ENCODE measurements at regions not wholly inside any gene's neighbourhood (a gene's known extent, or its start where the extent isn't known, plus 50 kb on each side); places are given as distances from the start of the nearest gene placed in this dataset.

- no peak for DNase-seq
Observed at GRCh38 chr22:27523711-27524110, 277.8 kb downstream of the MN1 start.

GRCh38 chr22:27525711-27526110 lies 275.8 kb downstream of the MN1 start:
- no peak for DNase-seq

GRCh38 chr22:27526901-27527300 lies 274.7 kb downstream of the MN1 start:
- DNase-seq, result no peak

GRCh38 chr22:27531782-27532530 lies 269.6 kb downstream of the MN1 start:
- DNase-seq, result no peak

- DNase-seq, result no peak
Observed at GRCh38 chr22:27533105-27533745, 268.3 kb downstream of the MN1 start.

- DNase-seq, result no peak
Observed at GRCh38 chr22:27534720-27535125, 266.8 kb downstream of the MN1 start.

GRCh38 chr22:27535452-27535851 lies 266.1 kb downstream of the MN1 start:
- no peak for DNase-seq

GRCh38 chr22:27537501-27537900 lies 264.1 kb downstream of the MN1 start:
- DNase-seq, result no peak

- DNase-seq, result no peak
Observed at GRCh38 chr22:27538666-27539065, 262.9 kb downstream of the MN1 start.

- DNase-seq, result no peak
Observed at GRCh38 chr22:27540247-27540646, 261.3 kb downstream of the MN1 start.

- DNase-seq, result no peak
Observed at GRCh38 chr22:27540656-27541396, 260.7 kb downstream of the MN1 start.

GRCh38 chr22:27541836-27542235 lies 259.7 kb downstream of the MN1 start:
- DNase-seq, result no peak

GRCh38 chr22:27542602-27543001 lies 259.0 kb downstream of the MN1 start:
- no peak for DNase-seq

GRCh38 chr22:27543460-27543859 lies 258.1 kb downstream of the MN1 start:
- no peak for DNase-seq

- no peak for DNase-seq
Observed at GRCh38 chr22:27545085-27545484, 256.5 kb downstream of the MN1 start.

- no peak for DNase-seq
Observed at GRCh38 chr22:27546157-27546935, 255.2 kb downstream of the MN1 start.

- DNase-seq, result no peak
Observed at GRCh38 chr22:27551402-27551801, 250.2 kb downstream of the MN1 start.

- DNase-seq, result no peak
Observed at GRCh38 chr22:27552176-27552575, 249.4 kb downstream of the MN1 start.

- DNase-seq, result no peak
Observed at GRCh38 chr22:27552863-27553262, 248.7 kb downstream of the MN1 start.

- DNase-seq, result no peak
Observed at GRCh38 chr22:27554106-27554811, 247.3 kb downstream of the MN1 start.

GRCh38 chr22:27554841-27555456 lies 246.6 kb downstream of the MN1 start:
- DNase-seq, result no peak

GRCh38 chr22:27556371-27556770 lies 245.2 kb downstream of the MN1 start:
- DNase-seq, result no peak

Measured in T-helper 1 cell (primary cell).